ENCODE measurements at regions not wholly inside any gene's neighbourhood (a gene's known extent, or its start where the extent isn't known, plus 50 kb on each side); places are given as distances from the start of the nearest gene placed in this dataset.

DNA sequence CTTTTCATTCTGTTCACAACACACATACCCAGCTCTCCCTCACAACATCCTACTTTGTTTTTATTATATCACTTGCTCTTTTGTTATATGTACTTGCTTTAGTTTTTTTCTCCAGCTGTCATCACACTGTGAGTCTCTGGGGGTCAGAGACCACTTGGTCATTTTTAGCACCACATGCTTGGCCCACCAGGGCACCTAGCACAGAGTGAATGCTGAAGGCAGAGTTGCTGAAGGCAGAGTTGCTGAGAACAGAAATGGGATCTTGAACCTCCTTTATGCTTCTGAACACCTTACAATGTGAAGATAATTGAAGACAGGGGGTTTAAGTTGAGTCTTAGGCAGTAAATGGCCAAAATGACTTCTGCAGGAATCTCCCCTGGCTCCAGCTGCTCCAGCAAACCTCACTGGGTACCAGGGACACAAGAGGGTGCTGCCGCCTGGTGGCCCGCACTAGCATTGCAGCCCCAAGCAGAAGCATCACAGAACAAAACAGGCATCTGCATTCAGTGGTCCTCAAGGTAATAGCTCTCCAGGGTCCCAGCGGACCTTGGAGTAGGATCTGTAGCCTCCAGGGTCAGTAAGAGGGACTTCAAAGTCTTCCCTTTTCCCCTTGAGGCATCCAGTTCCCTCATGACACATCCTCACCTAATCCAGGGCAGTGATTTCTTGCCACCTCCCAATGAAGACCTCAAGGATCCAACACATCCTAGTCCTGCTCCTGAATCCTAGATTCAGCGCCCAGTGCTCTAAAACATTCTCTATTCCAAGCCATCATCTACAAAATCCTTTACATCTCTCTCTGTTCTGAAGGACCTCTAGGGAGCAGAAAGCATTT, 1972.6 kb downstream of the TP53TG3F start:
- CTCF ChIA-PET: no interaction called here

DNA sequence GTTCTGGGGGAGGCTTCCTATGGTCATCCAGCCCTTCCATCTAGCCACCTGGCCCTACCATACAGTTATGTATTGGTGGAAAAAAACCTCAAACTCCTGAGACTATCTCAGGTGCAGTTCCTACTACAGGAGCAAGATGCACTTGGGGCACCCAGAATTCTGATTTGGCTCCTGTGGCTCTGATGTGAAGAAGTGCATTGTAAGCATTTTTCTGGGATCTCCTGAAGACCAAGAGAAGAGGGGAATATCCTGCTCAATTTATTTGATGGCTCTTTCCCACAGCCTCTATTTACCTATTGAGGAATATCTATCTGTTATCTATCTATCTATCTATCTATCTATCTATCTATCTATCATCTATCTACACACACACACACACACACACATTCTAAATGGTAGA, 1981.5 kb downstream of the TP53TG3F start:
- TF ChIP-seq, protein P1, sequence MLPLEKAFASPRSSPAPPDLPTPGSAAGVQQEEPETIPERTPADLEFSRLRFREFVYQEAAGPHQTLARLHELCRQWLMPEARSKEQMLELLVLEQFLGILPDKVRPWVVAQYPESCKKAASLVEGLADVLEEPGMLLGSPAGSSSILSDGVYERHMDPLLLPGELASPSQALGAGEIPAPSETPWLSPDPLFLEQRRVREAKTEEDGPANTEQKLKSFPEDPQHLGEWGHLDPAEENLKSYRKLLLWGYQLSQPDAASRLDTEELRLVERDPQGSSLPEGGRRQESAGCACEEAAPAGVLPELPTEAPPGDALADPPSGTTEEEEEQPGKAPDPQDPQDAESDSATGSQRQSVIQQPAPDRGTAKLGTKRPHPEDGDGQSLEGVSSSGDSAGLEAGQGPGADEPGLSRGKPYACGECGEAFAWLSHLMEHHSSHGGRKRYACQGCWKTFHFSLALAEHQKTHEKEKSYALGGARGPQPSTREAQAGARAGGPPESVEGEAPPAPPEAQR (CRISPR knock-in tag; IDR thresholded peaks at IDR 0.05): no peak
- TF ChIP-seq GTF2I (CRISPR knock-in tag; conservative IDR thresholded peaks at IDR 0.05) (no peak), ZBTB21 (CRISPR knock-in tag; IDR thresholded peaks at IDR 0.05; ENCODE audit: borderline replicate concordance) (no peak), SMAD4 (CRISPR knock-in tag; IDR thresholded peaks at IDR 0.05) (no peak), ATF1 (CRISPR knock-in tag; IDR thresholded peaks at IDR 0.05) (no peak)
- TF ChIP-seq, protein P2, sequence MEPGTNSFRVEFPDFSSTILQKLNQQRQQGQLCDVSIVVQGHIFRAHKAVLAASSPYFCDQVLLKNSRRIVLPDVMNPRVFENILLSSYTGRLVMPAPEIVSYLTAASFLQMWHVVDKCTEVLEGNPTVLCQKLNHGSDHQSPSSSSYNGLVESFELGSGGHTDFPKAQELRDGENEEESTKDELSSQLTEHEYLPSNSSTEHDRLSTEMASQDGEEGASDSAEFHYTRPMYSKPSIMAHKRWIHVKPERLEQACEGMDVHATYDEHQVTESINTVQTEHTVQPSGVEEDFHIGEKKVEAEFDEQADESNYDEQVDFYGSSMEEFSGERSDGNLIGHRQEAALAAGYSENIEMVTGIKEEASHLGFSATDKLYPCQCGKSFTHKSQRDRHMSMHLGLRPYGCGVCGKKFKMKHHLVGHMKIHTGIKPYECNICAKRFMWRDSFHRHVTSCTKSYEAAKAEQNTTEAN (CRISPR knock-in tag; IDR thresholded peaks at IDR 0.05): no peak
- Mint-ChIP-seq H3K27me3 (ENCODE audit: low read depth) (peaks cover 2% of the 10 kb centered on the region), H3K36me3 (peaks cover 72% of the 10 kb centered on the region), H3K4me1 (no peaks in the 10 kb centered on the region), H3K27ac (no peak overlapping the region), H3K9me3 (peaks cover 89% of the 10 kb centered on the region), H3K4me3 (no peak overlapping the region)
- no peak for DNase-seq (ENCODE audit: low spot score)
- ChIA-PET POLR2A (no interaction called here), CTCF (no interaction called here)
- ATAC-seq: no peak

More for the DNA sequence above, 1972.6 kb downstream of the TP53TG3F start:
- H3K27me3 Mint-ChIP-seq (ENCODE audit: low read depth): peaks cover 6% of the 10 kb centered on the region
- ATAC-seq: no peak
- POLR2A ChIA-PET: no interaction called here
- DNase-seq (ENCODE audit: low spot score): peak; percentile 19
- no peak overlapping the region for H3K4me3 Mint-ChIP-seq
- H3K9me3 Mint-ChIP-seq: peaks cover 78% of the 10 kb centered on the region
- TF ChIP-seq, protein P3, sequence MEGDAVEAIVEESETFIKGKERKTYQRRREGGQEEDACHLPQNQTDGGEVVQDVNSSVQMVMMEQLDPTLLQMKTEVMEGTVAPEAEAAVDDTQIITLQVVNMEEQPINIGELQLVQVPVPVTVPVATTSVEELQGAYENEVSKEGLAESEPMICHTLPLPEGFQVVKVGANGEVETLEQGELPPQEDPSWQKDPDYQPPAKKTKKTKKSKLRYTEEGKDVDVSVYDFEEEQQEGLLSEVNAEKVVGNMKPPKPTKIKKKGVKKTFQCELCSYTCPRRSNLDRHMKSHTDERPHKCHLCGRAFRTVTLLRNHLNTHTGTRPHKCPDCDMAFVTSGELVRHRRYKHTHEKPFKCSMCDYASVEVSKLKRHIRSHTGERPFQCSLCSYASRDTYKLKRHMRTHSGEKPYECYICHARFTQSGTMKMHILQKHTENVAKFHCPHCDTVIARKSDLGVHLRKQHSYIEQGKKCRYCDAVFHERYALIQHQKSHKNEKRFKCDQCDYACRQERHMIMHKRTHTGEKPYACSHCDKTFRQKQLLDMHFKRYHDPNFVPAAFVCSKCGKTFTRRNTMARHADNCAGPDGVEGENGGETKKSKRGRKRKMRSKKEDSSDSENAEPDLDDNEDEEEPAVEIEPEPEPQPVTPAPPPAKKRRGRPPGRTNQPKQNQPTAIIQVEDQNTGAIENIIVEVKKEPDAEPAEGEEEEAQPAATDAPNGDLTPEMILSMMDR (IDR thresholded peaks at IDR 0.05): 0 out of 2 replicates have a peak, but pooled peaks have one; percentile 41
- no peak for TF ChIP-seq MXD4 (CRISPR knock-in tag; IDR thresholded peaks at IDR 0.05; ENCODE audit: borderline replicate concordance)
- H3K27ac Mint-ChIP-seq: no peak overlapping the region
- peaks cover 71% of the 10 kb centered on the region for H3K36me3 Mint-ChIP-seq
- H3K4me1 Mint-ChIP-seq: no peaks in the 10 kb centered on the region

DNA sequence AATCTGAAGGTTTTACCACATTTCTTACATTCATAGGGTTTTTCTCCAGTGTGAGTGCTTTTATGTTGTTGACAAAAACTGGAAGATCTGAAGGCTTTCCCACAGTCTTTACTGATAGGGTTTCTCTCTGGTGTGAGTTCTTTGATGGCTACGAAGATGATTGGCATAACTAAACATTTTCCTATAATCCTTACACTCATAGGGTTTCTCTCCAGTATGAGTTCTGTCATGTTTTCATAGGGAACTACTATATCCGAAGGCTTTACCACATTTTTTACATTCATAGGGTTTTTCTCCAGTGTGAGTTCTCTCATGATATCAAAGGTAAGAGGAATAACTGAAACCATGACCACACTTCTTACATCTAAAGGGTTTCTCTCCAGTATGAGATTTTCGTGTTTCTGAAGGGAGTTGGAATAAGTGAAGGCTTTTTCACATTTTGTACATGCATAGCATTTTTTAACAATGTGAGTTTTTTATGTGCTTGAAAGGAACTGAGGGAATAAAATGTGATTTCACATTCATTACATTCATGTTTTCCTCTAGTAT, 1987.7 kb downstream of the TP53TG3F start:
- peaks cover 85% of the 10 kb centered on the region for H3K9me3 Mint-ChIP-seq
- ATAC-seq (no peak), DNase-seq (ENCODE audit: low spot score) (no peak)
- no peak overlapping the region for H3K27ac Mint-ChIP-seq
- TF ChIP-seq, protein P4, sequence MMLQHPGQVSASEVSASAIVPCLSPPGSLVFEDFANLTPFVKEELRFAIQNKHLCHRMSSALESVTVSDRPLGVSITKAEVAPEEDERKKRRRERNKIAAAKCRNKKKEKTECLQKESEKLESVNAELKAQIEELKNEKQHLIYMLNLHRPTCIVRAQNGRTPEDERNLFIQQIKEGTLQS (CRISPR knock-in tag; conservative IDR thresholded peaks at IDR 0.05): no peak
- TF ChIP-seq, protein P5, sequence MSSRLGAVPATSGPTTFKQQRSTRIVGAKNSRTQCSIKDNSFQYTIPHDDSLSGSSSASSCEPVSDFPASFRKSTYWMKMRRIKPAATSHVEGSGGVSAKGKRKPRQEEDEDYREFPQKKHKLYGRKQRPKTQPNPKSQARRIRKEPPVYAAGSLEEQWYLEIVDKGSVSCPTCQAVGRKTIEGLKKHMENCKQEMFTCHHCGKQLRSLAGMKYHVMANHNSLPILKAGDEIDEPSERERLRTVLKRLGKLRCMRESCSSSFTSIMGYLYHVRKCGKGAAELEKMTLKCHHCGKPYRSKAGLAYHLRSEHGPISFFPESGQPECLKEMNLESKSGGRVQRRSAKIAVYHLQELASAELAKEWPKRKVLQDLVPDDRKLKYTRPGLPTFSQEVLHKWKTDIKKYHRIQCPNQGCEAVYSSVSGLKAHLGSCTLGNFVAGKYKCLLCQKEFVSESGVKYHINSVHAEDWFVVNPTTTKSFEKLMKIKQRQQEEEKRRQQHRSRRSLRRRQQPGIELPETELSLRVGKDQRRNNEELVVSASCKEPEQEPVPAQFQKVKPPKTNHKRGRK (CRISPR knock-in tag; IDR thresholded peaks at IDR 0.05; ENCODE audit: borderline replicate concordance): no peak
- TF ChIP-seq NR3C1 (CRISPR knock-in tag; conservative IDR thresholded peaks at IDR 0.05; ENCODE audit: low read depth): no peak
- TF ChIP-seq, protein P1 (CRISPR knock-in tag; IDR thresholded peaks at IDR 0.05): no peak
- no peak for TF ChIP-seq NR1H2 (CRISPR knock-in tag; IDR thresholded peaks at IDR 0.05)
- TF ChIP-seq, protein P6, sequence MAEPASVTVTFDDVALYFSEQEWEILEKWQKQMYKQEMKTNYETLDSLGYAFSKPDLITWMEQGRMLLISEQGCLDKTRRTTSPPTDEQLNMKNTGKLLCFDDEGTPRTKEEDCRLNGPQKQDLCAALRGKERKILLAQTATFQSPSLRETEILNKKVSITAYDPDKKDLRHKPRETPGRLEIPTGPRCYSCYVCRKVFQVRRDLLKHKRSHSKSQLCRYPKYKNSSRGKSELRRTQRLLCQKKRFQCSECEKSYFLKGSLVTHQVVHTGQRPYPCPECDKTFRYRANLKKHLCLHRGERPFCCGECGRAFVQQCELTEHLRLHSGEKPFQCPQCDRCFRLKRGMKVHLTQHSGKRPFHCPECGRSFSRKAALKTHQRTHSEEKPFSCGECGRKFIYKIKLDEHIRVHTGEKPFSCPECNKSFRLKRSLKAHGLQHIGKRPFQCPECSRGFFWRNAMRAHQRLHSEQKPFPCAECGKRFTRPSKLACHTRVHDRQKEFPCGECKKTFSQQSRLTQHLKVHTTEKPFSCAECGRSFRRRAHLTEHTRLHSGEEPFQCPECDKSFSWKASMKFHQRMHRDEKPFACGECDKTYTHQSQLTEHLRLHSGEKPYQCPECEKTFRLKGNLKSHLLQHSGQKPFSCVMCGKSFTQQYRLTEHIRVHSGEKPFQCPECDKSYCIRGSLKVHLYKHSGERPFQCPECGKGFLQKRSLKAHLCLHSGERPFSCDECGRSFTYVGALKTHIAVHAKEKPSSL (CRISPR knock-in tag; conservative IDR thresholded peaks at IDR 0.05): no peak
- TF ChIP-seq JAZF1 (CRISPR knock-in tag; IDR thresholded peaks at IDR 0.05): no peak
- TF ChIP-seq ZNF416 (CRISPR knock-in tag; IDR thresholded peaks at IDR 0.05): no peak
- TF ChIP-seq, protein P7, sequence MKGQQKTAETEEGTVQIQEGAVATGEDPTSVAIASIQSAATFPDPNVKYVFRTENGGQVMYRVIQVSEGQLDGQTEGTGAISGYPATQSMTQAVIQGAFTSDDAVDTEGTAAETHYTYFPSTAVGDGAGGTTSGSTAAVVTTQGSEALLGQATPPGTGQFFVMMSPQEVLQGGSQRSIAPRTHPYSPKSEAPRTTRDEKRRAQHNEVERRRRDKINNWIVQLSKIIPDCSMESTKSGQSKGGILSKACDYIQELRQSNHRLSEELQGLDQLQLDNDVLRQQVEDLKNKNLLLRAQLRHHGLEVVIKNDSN (CRISPR knock-in tag; IDR thresholded peaks at IDR 0.05): no peak
- ChIA-PET POLR2A (no interaction called here), CTCF (no interaction called here)
- H3K4me1 Mint-ChIP-seq: no peaks in the 10 kb centered on the region
- H3K27me3 Mint-ChIP-seq (ENCODE audit: low read depth): no peaks in the 10 kb centered on the region; the same call in 1 of the 2 replicates
- H3K4me3 Mint-ChIP-seq: no peak overlapping the region
- peaks cover 79% of the 10 kb centered on the region for H3K36me3 Mint-ChIP-seq

Data from WTC11 (cell line).